HepG2 (cell line): ENCODE measurements at regions not wholly inside any gene's neighbourhood (a gene's known extent, or its start where the extent isn't known, plus 50 kb on each side); places are given as distances from the start of the nearest gene placed in this dataset.

Experiments used
- ATAC-seq: fragments of 200-7000 bp; cut with Tn5 transposase; 3 replicates; pipeline ENCODE4 v1.9.1; 2020; ENCODE audit warnings: mild to moderate bottlenecking, moderate library complexity
- BruUV-seq: library from RNA; stranded (reverse); fragments of 400-500 nt; replicated peaks from 2 replicates; lab custom pipeline; 2021; lab: Mats Ljungman, UMichigan
- CTCF ChIA-PET: fragments of 300-600 bp; formaldehyde crosslinking; extraction: SDS; loops from one replicate; lab custom pipeline; 2021; ENCODE audit warnings: low total read pairs, inconsistent platforms, low intra/inter-chr PET ratio; lab: Yijun Ruan, JAX
- POLR2A ChIA-PET: fragments of 350-600 bp; sonication (Branson Sonifier 250); formaldehyde crosslinking; loops from one replicate; lab custom pipeline; 2020; ENCODE audit warnings: antibody characterized with exemption, inconsistent platforms; lab: Yijun Ruan, JAX
- DNase-seq: peaks from one replicate; pipeline ENCODE4 v3.0.0-alpha.2; 2015; ENCODE audit warnings: low spot score
- FAIRE-seq: peaks from 3 replicates; lab custom pipeline; 2011; peaks lifted over from hg19 to GRCh38; lab: Jason Lieb, UNC
- H2AFZ ChIP-seq: one replicate; pipeline ENCODE4 v1.6.1; 2011; ENCODE audit warnings: low read length, inconsistent platforms
- H3K27ac ChIP-seq: fragments of 300-600 bp; 3 replicates; pipeline ENCODE4 v1.8.0; 2011; ENCODE audit warnings: mixed run types, mild to moderate bottlenecking, mixed read lengths, low read length, inconsistent platforms; ENCODE audit not compliant: insufficient read depth; ENCODE audit errors: extremely low read length
- H3K27me3 ChIP-seq, 2 experiments: fragments of 200-600 bp in 1 of 2; 2 replicates in 1 of 2; 3 replicates in 1 of 2; pipeline versions ENCODE4 v1.6.0 to v1.8.0; 2011; ENCODE audit warnings: low read length in 2 of 2, mild to moderate bottlenecking in 2 of 2, moderate library complexity in 2 of 2, inconsistent platforms in 1 of 2; ENCODE audit not compliant: insufficient read depth in 2 of 2, control insufficient read depth in 1 of 2
- H3K36me3 ChIP-seq, 2 experiments: fragments of 200-600 bp in 1 of 2; replicated peaks in 1 of 2; 2 replicates in 1 of 2; 3 replicates in 1 of 2; pipeline versions ENCODE4 v1.5.1 to v1.8.0; 2011; ENCODE audit warnings: low read length in 2 of 2, inconsistent platforms in 1 of 2; ENCODE audit not compliant: insufficient read depth in 2 of 2, control insufficient read depth in 1 of 2
- H3K4me1 ChIP-seq: 2 replicates; pipeline ENCODE4 v1.5.1; 2012; ENCODE audit warnings: low read length, inconsistent platforms; ENCODE audit not compliant: insufficient read depth
- H3K4me2 ChIP-seq: 2 replicates; pipeline ENCODE4 v1.6.0; 2011; ENCODE audit warnings: low read depth, low read length, inconsistent platforms
- H3K4me3 ChIP-seq, 3 experiments: fragments of 200-600 bp in 1 of 3; sonication (generic), shearing (Covaris generic) in 1 of 3; replicated peaks in 1 of 3; 2 replicates each; pipeline ENCODE4 v1.5.1; 2011 to 2016; ENCODE audit warnings: low read length in 3 of 3, inconsistent platforms in 2 of 3, low read depth in 2 of 3, mild to moderate bottlenecking in 2 of 3, control low read depth in 1 of 3, mixed read lengths in 1 of 3; ENCODE audit not compliant: insufficient read depth in 1 of 3
- H3K79me2 ChIP-seq: one replicate; pipeline ENCODE4 v1.6.1; 2011; ENCODE audit warnings: low read length, inconsistent platforms; ENCODE audit not compliant: insufficient read depth
- H3K9ac ChIP-seq: 2 replicates; pipeline ENCODE4 v1.6.0; 2011; ENCODE audit warnings: mild to moderate bottlenecking, low read depth, low read length, inconsistent platforms; ENCODE audit not compliant: insufficient read depth
- H3K9me3 ChIP-seq: 2 replicates; pipeline ENCODE4 v1.5.1; 2012; ENCODE audit warnings: mild to moderate bottlenecking, low read length
- H4K20me1 ChIP-seq: 2 replicates; pipeline ENCODE4 v1.6.0; 2011; ENCODE audit warnings: inconsistent platforms, mild to moderate bottlenecking, low read length, moderate library complexity; ENCODE audit not compliant: insufficient read depth
- GFI1 ChIP-seq: sonication (generic); formaldehyde crosslinking; IDR thresholded peaks from 2 replicates; pipeline ENCODE4 v1.5.0; 2020; ENCODE audit warnings: missing genetic modification reagents, mild to moderate bottlenecking, borderline replicate concordance
- HBP1 ChIP-seq: IDR thresholded peaks from 2 replicates; pipeline ENCODE4 v1.6.1; 2016; ENCODE audit warnings: low read depth, control low read depth
- MLLT10 ChIP-seq: sonication (generic); formaldehyde crosslinking; IDR thresholded peaks from 2 replicates; pipeline ENCODE4 v1.4.0; 2020; ENCODE audit warnings: missing genetic modification reagents
- ZBTB4 ChIP-seq: sonication (generic); formaldehyde crosslinking; IDR thresholded peaks from 2 replicates; pipeline ENCODE4 v1.4.0; 2020; ENCODE audit warnings: missing genetic modification reagents, mild to moderate bottlenecking, borderline replicate concordance
- ZBTB43 ChIP-seq: sonication (generic); formaldehyde crosslinking; conservative IDR thresholded peaks from 2 replicates; pipeline ENCODE4 v1.4.0; 2020; ENCODE audit warnings: missing genetic modification reagents
- ZMYM2 ChIP-seq: sonication (generic); formaldehyde crosslinking; IDR thresholded peaks from 2 replicates; pipeline ENCODE4 v1.8.0; 2022; ENCODE audit warnings: mild to moderate bottlenecking, missing genetic modification reagents
- ZNF225 ChIP-seq: sonication (generic); formaldehyde crosslinking; IDR thresholded peaks from 2 replicates; pipeline ENCODE4 v1.4.0; 2020; ENCODE audit warnings: mild to moderate bottlenecking, missing genetic modification reagents
- ZNF737 ChIP-seq: sonication (generic); formaldehyde crosslinking; IDR thresholded peaks from 2 replicates; pipeline ENCODE4 v1.5.0; 2020; ENCODE audit warnings: missing genetic modification reagents, mild to moderate bottlenecking, borderline replicate concordance
- ZNF766 ChIP-seq: sonication (generic); formaldehyde crosslinking; IDR thresholded peaks from 2 replicates; pipeline ENCODE4 v1.5.0; 2020; ENCODE audit warnings: missing genetic modification reagents, borderline replicate concordance
- WGBS: methylation state at CpG from one replicate; pipeline ENCODE4 v1.1.6; 2017; ENCODE audit warnings: low lambda C conversion rate; 5-methylcytosine and 5-hydroxymethylcytosine counted together
- in situ Hi-C: cut with HindIII; loops from 2 replicates; pipeline ENCODE4 v1.10.0; 2017; ENCODE audit warnings: low pct_unique_long_range_greater_than_20kb; ENCODE audit not compliant: extremely low pct_ligation_motif_present
- intact Hi-C: fragments of 100-400 bp; cut with micrococcal nuclease; formaldehyde crosslinking; loops from one replicate; pipeline ENCODE4 v1.10.0; 2022; ENCODE audit not compliant: unreplicated experiment
- TF ChIP-seq, protein P1 (sequence below): sonication (generic); formaldehyde crosslinking; IDR thresholded peaks from 2 replicates; pipeline ENCODE4 v1.5.1; 2020; ENCODE audit warnings: missing genetic modification reagents, mild to moderate bottlenecking, borderline replicate concordance

DNA sequence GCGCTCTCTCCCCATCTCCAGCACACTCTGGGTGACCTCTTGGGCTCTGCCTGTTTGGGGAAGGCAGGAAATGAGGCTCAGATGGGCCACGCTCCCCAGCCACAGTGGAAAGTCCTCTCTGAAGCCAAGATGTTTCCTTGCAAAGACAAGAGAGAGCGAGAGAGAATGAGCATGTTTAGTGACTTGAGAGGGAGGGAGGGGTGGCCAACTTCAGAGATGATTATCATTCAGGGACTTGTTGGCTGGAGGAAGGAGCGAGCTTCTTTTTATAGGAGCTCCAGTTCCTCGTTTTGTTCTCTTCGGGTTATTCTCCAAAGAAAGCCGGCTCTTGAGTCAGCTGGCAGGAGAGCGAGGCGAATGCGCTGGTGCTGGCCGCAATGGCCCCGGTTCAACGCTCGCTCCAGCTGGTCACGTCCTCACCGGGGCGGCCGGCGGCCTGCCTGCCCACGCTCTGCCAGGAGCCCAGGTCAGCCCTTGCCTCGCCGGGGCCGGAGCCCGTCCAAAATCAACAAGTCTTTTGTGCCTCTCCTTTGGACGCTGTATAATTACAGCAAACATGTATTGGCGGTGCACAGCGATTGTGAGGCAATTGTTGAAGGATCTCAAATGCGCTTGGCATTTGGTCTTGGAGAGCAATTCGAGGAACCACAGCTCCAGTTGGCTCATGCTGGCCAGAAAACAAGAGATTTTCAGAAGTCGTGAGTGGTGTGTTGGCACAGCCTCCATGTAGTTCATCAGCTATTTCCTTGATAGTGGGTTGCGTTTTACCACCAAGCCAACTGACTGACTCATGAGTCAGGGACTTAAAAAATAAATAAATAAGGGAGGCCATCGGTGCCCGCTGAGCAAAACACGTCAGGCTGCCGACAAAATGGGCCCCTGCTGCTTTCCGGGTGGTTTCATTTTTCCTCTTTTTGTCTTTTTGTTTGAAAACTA, 288.6 kb downstream of the UACA start:
- H3K4me2 ChIP-seq: no peak overlapping the region
- intact Hi-C loops: no loop called here
- 63% methylated on average over 27 of the region's 36 CpGs for WGBS

More for the DNA sequence above, 288.6 kb downstream of the UACA start:
- FAIRE-seq (no peak), DNase-seq (no peak), ATAC-seq (no peak)
- TF ChIP-seq, protein P1, sequence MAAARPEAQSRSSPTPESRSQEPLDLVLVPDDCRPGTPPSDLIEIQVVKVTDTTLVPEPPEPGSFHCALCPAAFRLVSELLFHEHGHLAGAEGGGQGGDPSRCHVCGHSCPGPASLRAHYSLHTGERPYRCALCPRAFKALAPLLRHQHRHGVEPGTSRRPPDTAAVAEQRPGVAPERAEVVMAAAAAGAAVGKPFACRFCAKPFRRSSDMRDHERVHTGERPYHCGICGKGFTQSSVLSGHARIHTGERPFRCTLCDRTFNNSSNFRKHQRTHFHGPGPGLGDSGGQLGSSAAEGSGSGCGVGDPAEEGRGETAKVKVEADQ (CRISPR knock-in tag): no peak
- TF ChIP-seq GFI1 (no peak), ZMYM2 (CRISPR knock-in tag) (no peak), HBP1 (CRISPR knock-in tag) (no peak), ZNF225 (CRISPR knock-in tag) (no peak), ZBTB4 (CRISPR knock-in tag) (no peak), ZBTB43 (CRISPR knock-in tag) (no peak), MLLT10 (CRISPR knock-in tag) (no peak), ZNF766 (no peak), ZNF737 (CRISPR knock-in tag) (no peak)
- Histone ChIP-seq H3K4me1 (no peaks in the 10 kb centered on the region), H3K79me2 (no peaks in the 10 kb centered on the region), H3K9me3 (no peaks in the 10 kb centered on the region), H3K27ac (no peak overlapping the region), H4K20me1 (no peaks in the 10 kb centered on the region), H2AFZ (no peak overlapping the region), H3K36me3 (no peaks in the 10 kb centered on the region), H3K4me3 (no peak overlapping the region), H3K9ac (no peak overlapping the region), H3K27me3 (peaks cover 4 to 23% of the 10 kb centered on the region in 2 experiments; a peak in 4 of 5 replicates)
- ChIA-PET POLR2A (no interaction called here), CTCF (no interaction called here)
- in situ Hi-C loops: no loop called here
- BruUV-seq: no TSS peak
